HG03520 (cell line): ENCODE measurements at regions not wholly inside any gene's neighbourhood (a gene's known extent, or its start where the extent isn't known, plus 50 kb on each side); places are given as distances from the start of the nearest gene placed in this dataset.
"Not testable (repeated sequence)": the region's sequence is repeated elsewhere in the genome, so short reads cannot be mapped to it uniquely, and the experiment has no call there.

Experiments used
- ATAC-seq: cut with Tn5 transposase; IDR thresholded peaks from one replicate; pipeline ENCODE4 v1.9.1; 2021; ENCODE audit warnings: mild to moderate bottlenecking, moderate library complexity; ENCODE audit not compliant: unreplicated experiment

GRCh38 chr6:81565071-81565470 lies 187.4 kb downstream of the TENT5A start:
- ATAC-seq, result no peak

GRCh38 chr6:81564470-81565068 lies 187.9 kb downstream of the TENT5A start:
- no peak for ATAC-seq

GRCh38 chr6:81562169-81562568 lies 190.3 kb downstream of the TENT5A start:
- ATAC-seq, result no peak

GRCh38 chr6:81561731-81562130 lies 190.8 kb downstream of the TENT5A start:
- no peak for ATAC-seq

- ATAC-seq, result no peak
These were observed 191.4 kb downstream of the TENT5A start for GRCh38 chr6:81561071-81561564.

- ATAC-seq, result no peak
These were observed 194.7 kb downstream of the TENT5A start for GRCh38 chr6:81557811-81558210.

- ATAC-seq, result no peak
These were observed 195.9 kb downstream of the TENT5A start for GRCh38 chr6:81556551-81556950.

GRCh38 chr6:81553216-81553615 lies 199.3 kb downstream of the TENT5A start:
- no peak for ATAC-seq

GRCh38 chr6:81552644-81553043 lies 199.8 kb downstream of the TENT5A start:
- no peak for ATAC-seq

- no peak for ATAC-seq
These were observed 205.3 kb downstream of the TENT5A start for GRCh38 chr6:81547149-81547548.

GRCh38 chr6:81534934-81535465 lies 217.5 kb downstream of the TENT5A start:
- no peak for ATAC-seq

GRCh38 chr6:81531869-81532561 lies 220.5 kb downstream of the TENT5A start:
- ATAC-seq, result no peak

GRCh38 chr6:81517455-81517854 lies 235.0 kb downstream of the TENT5A start:
- no peak for ATAC-seq

GRCh38 chr6:81515562-81516453 lies 236.7 kb downstream of the TENT5A start:
- no peak for ATAC-seq

GRCh38 chr6:81514195-81514594 lies 238.3 kb downstream of the TENT5A start:
- ATAC-seq, result not testable (repeated sequence)

- ATAC-seq, result no peak
These were observed 241.1 kb downstream of the TENT5A start for GRCh38 chr6:81511423-81511822.

GRCh38 chr6:81495999-81496398 lies 256.5 kb downstream of the TENT5A start:
- ATAC-seq, result no peak

GRCh38 chr6:81491454-81492101 lies 260.9 kb downstream of the TENT5A start:
- no peak for ATAC-seq

- ATAC-seq, result no peak
These were observed 265.0 kb downstream of the TENT5A start for GRCh38 chr6:81487489-81487888.

GRCh38 chr6:81486234-81486633 lies 266.2 kb downstream of the TENT5A start:
- ATAC-seq, result no peak

GRCh38 chr6:81485395-81485794 lies 267.1 kb downstream of the TENT5A start:
- ATAC-seq, result no peak
